ENCODE measurements at regions not wholly inside any gene's neighbourhood (a gene's known extent, or its start where the extent isn't known, plus 50 kb on each side); places are given as distances from the start of the nearest gene placed in this dataset.

GRCh38 chr12:98328467-98328866, 186.9 kb upstream of the TMPO start:
- no peak overlapping the region for H3K4me3 ChIP-seq (ENCODE audit: low read depth, low read length)
- no peak for TF ChIP-seq CTCF (IDR thresholded peaks at IDR 0.05; ENCODE audit: borderline replicate concordance, insufficient read depth, low read depth, low read length)

- no peak for TF ChIP-seq CTCF (IDR thresholded peaks at IDR 0.05; ENCODE audit: borderline replicate concordance, insufficient read depth, low read depth, low read length)
- H3K4me3 ChIP-seq (ENCODE audit: low read depth, low read length) = no peak overlapping the region
Measured at GRCh38 chr12:98329589-98329988, 185.8 kb upstream of the TMPO start.

GRCh38 chr12:98332642-98333041, 182.7 kb upstream of the TMPO start:
- TF ChIP-seq CTCF (IDR thresholded peaks at IDR 0.05; ENCODE audit: borderline replicate concordance, insufficient read depth, low read depth, low read length) = no peak
- no peak overlapping the region for H3K4me3 ChIP-seq (ENCODE audit: low read depth, low read length)

GRCh38 chr12:98334768-98335167, 180.6 kb upstream of the TMPO start:
- no peak for TF ChIP-seq CTCF (IDR thresholded peaks at IDR 0.05; ENCODE audit: borderline replicate concordance, insufficient read depth, low read depth, low read length)

GRCh38 chr12:98341026-98341425, 174.4 kb upstream of the TMPO start:
- no peak for TF ChIP-seq CTCF (IDR thresholded peaks at IDR 0.05; ENCODE audit: borderline replicate concordance, insufficient read depth, low read depth, low read length)

More at GRCh38 chr12:98334768-98335167, 180.6 kb upstream of the TMPO start:
- H3K4me3 ChIP-seq (ENCODE audit: low read depth, low read length) = no peak overlapping the region

GRCh38 chr12:98341732-98342131, 173.7 kb upstream of the TMPO start:
- no peak overlapping the region for H3K4me3 ChIP-seq (ENCODE audit: low read depth, low read length)
- no peak for TF ChIP-seq CTCF (IDR thresholded peaks at IDR 0.05; ENCODE audit: borderline replicate concordance, insufficient read depth, low read depth, low read length)

More at GRCh38 chr12:98341026-98341425, 174.4 kb upstream of the TMPO start:
- H3K4me3 ChIP-seq (ENCODE audit: low read depth, low read length) = no peak overlapping the region

GRCh38 chr12:98343002-98343567, 172.3 kb upstream of the TMPO start:
- no peak for TF ChIP-seq CTCF (IDR thresholded peaks at IDR 0.05; ENCODE audit: borderline replicate concordance, insufficient read depth, low read depth, low read length)

More at GRCh38 chr12:98343002-98343567, 172.3 kb upstream of the TMPO start:
- H3K4me3 ChIP-seq (ENCODE audit: low read depth, low read length) = no peak overlapping the region

Data from GM12875 (cell line).